SK-N-SH (cell line): ENCODE measurements at regions not wholly inside any gene's neighbourhood (a gene's known extent, or its start where the extent isn't known, plus 50 kb on each side); places are given as distances from the start of the nearest gene placed in this dataset.

Experiments used
- CTCF ChIA-PET: fragments of 300-600, 350-600 bp; formaldehyde crosslinking; extraction: SDS; loops from one replicate; lab custom pipeline; 2021; lab: Yijun Ruan, JAX
- POLR2A ChIA-PET: fragments of 350-600 bp; sonication (Branson Sonifier 250); formaldehyde crosslinking; extraction: SDS; loops from one replicate; lab custom pipeline; 2020; ENCODE audit warnings: antibody characterized with exemption, inconsistent platforms; lab: Yijun Ruan, JAX
- DNase-seq: peaks from one replicate; pipeline ENCODE4 v3.0.0; 2012
- H2AFZ ChIP-seq: fragments of 200-600 bp; sonication (generic); 2 replicates; pipeline ENCODE4 v1.8.1; 2016; ENCODE audit warnings: antibody characterized with exemption, mild to moderate bottlenecking, low read depth
- H3F3A ChIP-seq: fragments of 200-600 bp; sonication (generic); replicated peaks from 2 replicates; pipeline ENCODE3; 2016; ENCODE audit warnings: antibody characterized with exemption, mild to moderate bottlenecking; ENCODE audit not compliant: insufficient read depth
- H3K27ac ChIP-seq, 2 experiments: fragments of 200-500 bp in 1 of 2; fragments of 200-600 bp in 1 of 2; sonication (Bioruptor generic) in 1 of 2; sonication (generic), shearing (Covaris generic) in 1 of 2; 2 replicates each; pipeline versions ENCODE4 v1.5.1 to v1.6.1; 2014 to 2016; ENCODE audit warnings: low read depth in 2 of 2, inconsistent platforms in 1 of 2, low read length in 1 of 2, mild to moderate bottlenecking in 1 of 2, mixed read lengths in 1 of 2
- H3K27me3 ChIP-seq: fragments of 200-600 bp; sonication (generic), shearing (Covaris generic); 2 replicates; pipeline ENCODE4 v1.6.1; 2016; ENCODE audit warnings: mixed run types; ENCODE audit not compliant: insufficient read depth
- H3K36me3 ChIP-seq, 2 experiments: fragments of 200-500 bp in 1 of 2; fragments of 200-600 bp in 1 of 2; sonication (Bioruptor generic) in 1 of 2; sonication (generic) in 1 of 2; replicated peaks in 1 of 2; 2 replicates each; pipeline versions ENCODE3 to v1.5.1; 2014 to 2016; ENCODE audit warnings: low read length in 1 of 2, mild to moderate bottlenecking in 1 of 2; ENCODE audit not compliant: insufficient read depth in 2 of 2, control insufficient read depth in 1 of 2
- H3K4me1 ChIP-seq, 2 experiments: fragments of 200-500 bp in 1 of 2; fragments of 200-600 bp in 1 of 2; sonication (Bioruptor generic) in 1 of 2; sonication (generic), shearing (Covaris generic) in 1 of 2; 2 replicates each; pipeline versions ENCODE4 v1.5.1 to v1.6.1; 2014 to 2016; ENCODE audit warnings: low read depth in 1 of 2, low read length in 1 of 2, mixed run types in 1 of 2; ENCODE audit not compliant: insufficient read depth in 2 of 2, control insufficient read depth in 1 of 2
- H3K4me2 ChIP-seq: fragments of 200-600 bp; sonication (generic), shearing (Covaris generic); 2 replicates; pipeline ENCODE4 v1.6.1; 2017; ENCODE audit warnings: mixed run types
- H3K4me3 ChIP-seq, 2 experiments: fragments of 200-500 bp in 1 of 2; fragments of 200-600 bp in 1 of 2; sonication (Bioruptor generic) in 1 of 2; sonication (generic), shearing (Covaris generic) in 1 of 2; 2 replicates each; pipeline versions ENCODE4 v1.5.1 to v1.8.1; 2014 to 2016; ENCODE audit warnings: low read depth in 2 of 2, inconsistent platforms in 1 of 2, low read length in 1 of 2, mild to moderate bottlenecking in 1 of 2, mixed read lengths in 1 of 2, moderate library complexity in 1 of 2
- H3K79me2 ChIP-seq: fragments of 200-600 bp; sonication (generic); 2 replicates; pipeline ENCODE4 v1.8.1; 2017; ENCODE audit warnings: mild to moderate bottlenecking; ENCODE audit not compliant: insufficient read depth
- H3K9ac ChIP-seq: fragments of 200-600 bp; sonication (generic); 2 replicates; pipeline ENCODE4 v1.6.1; 2017; ENCODE audit warnings: mixed run types
- H3K9me2 ChIP-seq: fragments of 200-600 bp; sonication (generic); 2 replicates; pipeline ENCODE4 v1.6.1; 2017; ENCODE audit warnings: mixed run types
- H3K9me3 ChIP-seq: fragments of 200-600 bp; sonication (generic); 2 replicates; pipeline ENCODE4 v1.6.1; 2017; ENCODE audit warnings: mixed run types, mild to moderate bottlenecking, moderate library complexity
- H4K20me1 ChIP-seq: fragments of 200-600 bp; sonication (generic); 2 replicates; pipeline ENCODE4 v1.6.1; 2017; ENCODE audit warnings: mild to moderate bottlenecking, mixed run types; ENCODE audit not compliant: insufficient read depth
- FOXJ3 ChIP-seq: sonication (generic); formaldehyde crosslinking; IDR thresholded peaks from 2 replicates; pipeline ENCODE4 v1.5.1; 2020; ENCODE audit warnings: mild to moderate bottlenecking, missing genetic modification reagents
- GABPA ChIP-seq: IDR thresholded peaks from 2 replicates; pipeline ENCODE4 v1.4.0; 2012; ENCODE audit warnings: low read depth, mild to moderate bottlenecking
- GATA2 ChIP-seq: sonication (generic); formaldehyde crosslinking; IDR thresholded peaks from 2 replicates; pipeline ENCODE4 v1.5.0; 2020; ENCODE audit warnings: mild to moderate bottlenecking, missing genetic modification reagents
- IRF3 ChIP-seq: fragments of 150-350 bp; IDR thresholded peaks from 2 replicates; pipeline ENCODE4 v1.6.1; 2016; ENCODE audit warnings: mild to moderate bottlenecking, low read depth, low read length
- JUND ChIP-seq: IDR thresholded peaks from 2 replicates; pipeline ENCODE4 v1.4.0; 2012
- NFIC ChIP-seq: IDR thresholded peaks from 2 replicates; pipeline ENCODE4 v1.4.0; 2012; ENCODE audit warnings: borderline replicate concordance
- NRF1 ChIP-seq: IDR thresholded peaks from 2 replicates; pipeline ENCODE4 v1.6.1; 2012; ENCODE audit warnings: low read depth, mild to moderate bottlenecking, low read length
- PBX3 ChIP-seq: IDR thresholded peaks from 2 replicates; pipeline ENCODE4; 2012
- SMC3 ChIP-seq: IDR thresholded peaks from 2 replicates; pipeline ENCODE4 v1.6.1; 2012; ENCODE audit warnings: low read depth, low read length, improper control_type of control experiment
- TEAD4 ChIP-seq: IDR thresholded peaks from 2 replicates; pipeline ENCODE4 v1.4.0; 2012; ENCODE audit warnings: mild to moderate bottlenecking, borderline replicate concordance; ENCODE audit not compliant: insufficient read depth
- USF1 ChIP-seq: IDR thresholded peaks from 2 replicates; pipeline ENCODE4 v1.4.0; 2012; ENCODE audit warnings: low read depth, borderline replicate concordance
- WGBS: methylation state at CpG from one replicate; pipeline ENCODE4 v1.1.6; 2017; ENCODE audit warnings: low lambda C conversion rate; 5-methylcytosine and 5-hydroxymethylcytosine counted together

GRCh38 chr2:116238511-116238910 is 1576.0 kb upstream of the DDX18 start:
- H4K20me1 ChIP-seq, result no peaks in the 10 kb centered on the region
- H3K4me2 ChIP-seq, result no peak overlapping the region
- DNase-seq, result no peak
- no peak overlapping the region for H3K27ac ChIP-seq
- TF ChIP-seq JUND (no peak), TEAD4 (no peak), USF1 (no peak), PBX3 (no peak), NRF1 (no peak)
- no peaks in the 10 kb centered on the region for H3K9me2 ChIP-seq
- ChIA-PET POLR2A (no interaction called here), CTCF (no interaction called here)
- no peak overlapping the region for H3K9ac ChIP-seq
- H3K79me2 ChIP-seq, result no peaks in the 10 kb centered on the region
- H3K27me3 ChIP-seq, result no peaks in the 10 kb centered on the region
- no peak overlapping the region for H2AFZ ChIP-seq
- no peak overlapping the region for H3K4me3 ChIP-seq
- no peaks in the 10 kb centered on the region for H3F3A ChIP-seq
- H3K36me3 ChIP-seq, result no peaks in the 10 kb centered on the region
- H3K9me3 ChIP-seq, result 0 out of 2 replicates have a peak, but pooled peaks cover 3% of the 10 kb centered on the region
- no peaks in the 10 kb centered on the region for H3K4me1 ChIP-seq

GRCh38 chr2:116250376-116250775 is 1564.1 kb upstream of the DDX18 start:
- Histone ChIP-seq H3K4me1 (no peaks in the 10 kb centered on the region), H2AFZ (no peak overlapping the region), H3K4me3 (no peak overlapping the region), H3F3A (no peaks in the 10 kb centered on the region), H3K79me2 (no peaks in the 10 kb centered on the region), H3K36me3 (no peaks in the 10 kb centered on the region), H3K9me2 (no peaks in the 10 kb centered on the region), H3K9me3 (no peaks in the 10 kb centered on the region), H3K4me2 (no peak overlapping the region), H3K27ac (no peak overlapping the region), H4K20me1 (no peaks in the 10 kb centered on the region), H3K27me3 (no peaks in the 10 kb centered on the region), H3K9ac (no peak overlapping the region)
- no peak for DNase-seq
- WGBS, result 23% methylated on average over 4 of the region's 4 CpGs
- no peak for TF ChIP-seq NFIC
- no peak for TF ChIP-seq SMC3
- TF ChIP-seq GABPA, result no peak
- no peak for TF ChIP-seq FOXJ3
- TF ChIP-seq IRF3, result no peak
- no peak for TF ChIP-seq GATA2 (CRISPR knock-in tag)
- CTCF ChIA-PET, result no interaction called here
- POLR2A ChIA-PET, result no interaction called here
